PC-9 (cell line): ENCODE measurements at regions not wholly inside any gene's neighbourhood (a gene's known extent, or its start where the extent isn't known, plus 50 kb on each side); places are given as distances from the start of the nearest gene placed in this dataset.

Experiments used
- BruUV-seq: library from RNA; stranded (reverse); fragments of 400-500 nt; replicated peaks from 2 replicates; lab custom pipeline; 2021; lab: Mats Ljungman, UMichigan
- CTCF ChIA-PET: fragments of 300-600 bp; sonication (Branson Sonifier 250); formaldehyde crosslinking; loops from one replicate; lab custom pipeline; 2022; ENCODE audit warnings: antibody characterized with exemption; lab: Charles Lee
- POLR2A ChIA-PET: fragments of 300-600 bp; sonication (Branson Sonifier 250); formaldehyde crosslinking; loops from one replicate; lab custom pipeline; 2022; ENCODE audit warnings: antibody characterized with exemption; ENCODE audit not compliant: unreplicated experiment; lab: Charles Lee
- DNase-seq, 2 experiments: peaks; one replicate each; pipeline versions ENCODE4 v3.0.0 to v3.0.0-alpha.2; 2015 to 2022; ENCODE audit warnings: mixed read lengths in 1 of 2
- H2AFZ ChIP-seq: fragments of 200-600 bp; sonication (generic); 2 replicates; pipeline ENCODE4 v1.8.1; 2017; ENCODE audit warnings: antibody characterized with exemption
- H3F3A ChIP-seq: fragments of 200-600 bp; sonication (generic); 2 replicates; pipeline ENCODE4 v1.8.1; 2017; ENCODE audit warnings: antibody characterized with exemption, mild to moderate bottlenecking, low read depth; ENCODE audit not compliant: insufficient read depth
- H3K27ac ChIP-seq: fragments of 200-600 bp; sonication (generic); 2 replicates; pipeline ENCODE4 v1.6.1; 2016; ENCODE audit warnings: mixed run types
- H3K27me3 ChIP-seq: fragments of 200-600 bp; sonication (generic); 2 replicates; pipeline ENCODE4 v1.6.1; 2016; ENCODE audit warnings: low read depth, mixed run types; ENCODE audit not compliant: insufficient read depth
- H3K36me3 ChIP-seq: fragments of 200-600 bp; sonication (generic); 2 replicates; pipeline ENCODE4 v1.6.1; 2016; ENCODE audit warnings: low read depth, mixed run types
- H3K4me1 ChIP-seq: fragments of 200-600 bp; sonication (generic); replicated peaks from 2 replicates; pipeline ENCODE4 v1.6.1; 2016; ENCODE audit warnings: mixed run types; ENCODE audit not compliant: insufficient read depth
- H3K4me2 ChIP-seq: fragments of 200-600 bp; sonication (generic); 2 replicates; pipeline ENCODE4 v1.6.1; 2017; ENCODE audit warnings: mixed run types
- H3K4me3 ChIP-seq: fragments of 200-600 bp; sonication (generic); 2 replicates; pipeline ENCODE4 v1.6.1; 2016; ENCODE audit warnings: mixed run types
- H3K79me2 ChIP-seq: fragments of 200-600 bp; sonication (generic); 2 replicates; pipeline ENCODE4 v1.6.1; 2017; ENCODE audit warnings: low read depth, mixed run types
- H3K9me2 ChIP-seq: fragments of 200-600 bp; sonication (generic); 2 replicates; pipeline ENCODE4 v1.8.1; 2017; ENCODE audit warnings: mild to moderate bottlenecking; ENCODE audit not compliant: insufficient read depth
- H3K9me3 ChIP-seq: fragments of 200-600 bp; sonication (generic); 2 replicates; pipeline ENCODE4 v1.8.1; 2016; ENCODE audit warnings: low read depth; ENCODE audit not compliant: insufficient read depth
- H4K20me1 ChIP-seq: fragments of 200-600 bp; sonication (generic); 2 replicates; pipeline ENCODE4 v1.8.1; 2017; ENCODE audit not compliant: insufficient read depth
- EZH2 ChIP-seq: fragments of 200-600 bp; sonication (generic); IDR thresholded peaks from 2 replicates; pipeline ENCODE4 v1.8.0; 2017; ENCODE audit warnings: antibody characterized with exemption, low read depth
- intact Hi-C: fragments of 100-400 bp; cut with micrococcal nuclease; formaldehyde crosslinking; loops from one replicate; pipeline ENCODE4 v1.10.0; 2022; ENCODE audit not compliant: unreplicated experiment
- TF ChIP-seq, protein P1 (sequence below): fragments of 200-600 bp; sonication (generic); conservative IDR thresholded peaks from 2 replicates; pipeline ENCODE4 v1.6.1; 2017; ENCODE audit warnings: mixed run types, antibody characterized with exemption, mild to moderate bottlenecking, moderate library complexity

DNA sequence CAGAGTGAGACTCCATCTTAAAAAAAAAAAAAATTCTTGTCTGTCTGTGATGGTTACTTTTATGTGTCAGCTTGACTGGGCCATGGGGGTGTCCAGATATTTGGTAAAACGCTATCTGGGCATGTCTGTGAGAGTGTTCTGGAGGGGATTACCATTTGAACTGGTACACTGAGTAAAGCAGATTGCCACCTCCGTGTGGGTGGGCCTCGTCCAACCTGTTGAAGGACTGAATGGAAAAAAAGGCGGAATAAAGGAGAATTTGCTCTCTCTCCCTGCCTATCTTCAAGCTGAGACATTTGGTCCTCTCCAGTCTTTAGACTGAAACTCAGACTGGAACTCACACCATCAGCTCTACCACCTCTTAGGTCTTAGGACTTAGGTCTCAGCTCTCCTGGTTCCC, 82.8 kb downstream of the MIS18A start:
- Histone ChIP-seq H3K4me3 (no peak overlapping the region), H4K20me1 (no peaks in the 10 kb centered on the region), H3K27me3 (peaks cover 53% of the 10 kb centered on the region), H3K36me3 (no peaks in the 10 kb centered on the region), H3K9me2 (no peaks in the 10 kb centered on the region), H3K79me2 (no peaks in the 10 kb centered on the region), H2AFZ (no peak overlapping the region), H3K27ac (no peak overlapping the region), H3K9me3 (no peaks in the 10 kb centered on the region), H3K4me1 (no peaks in the 10 kb centered on the region), H3K4me2 (no peak overlapping the region), H3F3A (no peaks in the 10 kb centered on the region)
- CTCF ChIA-PET, result no interaction called here
- no peak for DNase-seq
- intact Hi-C loops, result no loop called here
- POLR2A ChIA-PET, result no interaction called here
- TF ChIP-seq, protein P1, sequence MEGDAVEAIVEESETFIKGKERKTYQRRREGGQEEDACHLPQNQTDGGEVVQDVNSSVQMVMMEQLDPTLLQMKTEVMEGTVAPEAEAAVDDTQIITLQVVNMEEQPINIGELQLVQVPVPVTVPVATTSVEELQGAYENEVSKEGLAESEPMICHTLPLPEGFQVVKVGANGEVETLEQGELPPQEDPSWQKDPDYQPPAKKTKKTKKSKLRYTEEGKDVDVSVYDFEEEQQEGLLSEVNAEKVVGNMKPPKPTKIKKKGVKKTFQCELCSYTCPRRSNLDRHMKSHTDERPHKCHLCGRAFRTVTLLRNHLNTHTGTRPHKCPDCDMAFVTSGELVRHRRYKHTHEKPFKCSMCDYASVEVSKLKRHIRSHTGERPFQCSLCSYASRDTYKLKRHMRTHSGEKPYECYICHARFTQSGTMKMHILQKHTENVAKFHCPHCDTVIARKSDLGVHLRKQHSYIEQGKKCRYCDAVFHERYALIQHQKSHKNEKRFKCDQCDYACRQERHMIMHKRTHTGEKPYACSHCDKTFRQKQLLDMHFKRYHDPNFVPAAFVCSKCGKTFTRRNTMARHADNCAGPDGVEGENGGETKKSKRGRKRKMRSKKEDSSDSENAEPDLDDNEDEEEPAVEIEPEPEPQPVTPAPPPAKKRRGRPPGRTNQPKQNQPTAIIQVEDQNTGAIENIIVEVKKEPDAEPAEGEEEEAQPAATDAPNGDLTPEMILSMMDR, result no peak
- no peak for TF ChIP-seq EZH2
- no TSS peak for BruUV-seq

DNA sequence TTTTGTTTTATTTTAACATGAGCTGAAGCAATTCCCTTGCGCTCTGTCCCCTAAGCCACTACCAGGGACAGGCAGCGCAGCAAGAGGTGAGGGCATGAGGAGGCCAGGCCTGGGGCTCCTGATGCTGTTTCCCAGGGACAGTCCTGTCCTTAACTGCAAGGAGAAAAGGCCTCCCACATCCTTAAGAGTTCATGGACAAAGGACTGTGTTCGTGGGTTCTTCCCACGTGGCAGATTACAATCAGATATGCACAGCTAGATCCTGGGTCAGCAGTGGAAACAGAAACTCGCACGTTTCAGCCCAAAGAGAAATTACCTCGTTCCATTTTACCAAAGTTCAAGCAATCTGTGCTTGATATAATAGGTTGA, 85.8 kb downstream of the MIS18A start:
- H3K9me3 ChIP-seq, result no peaks in the 10 kb centered on the region
- BruUV-seq, result no TSS peak
- no peaks in the 10 kb centered on the region for H3K36me3 ChIP-seq
- no peak for DNase-seq
- H3K27ac ChIP-seq, result no peak overlapping the region
- intact Hi-C loops, result no loop called here
- ChIA-PET CTCF (no interaction called here), POLR2A (no interaction called here)
- H3K4me2 ChIP-seq, result no peak overlapping the region
- H3K4me1 ChIP-seq, result no peaks in the 10 kb centered on the region
- H3K79me2 ChIP-seq, result no peaks in the 10 kb centered on the region
- no peaks in the 10 kb centered on the region for H4K20me1 ChIP-seq
- H3F3A ChIP-seq, result no peaks in the 10 kb centered on the region
- H2AFZ ChIP-seq, result no peak overlapping the region
- no peaks in the 10 kb centered on the region for H3K9me2 ChIP-seq
- peaks cover 54% of the 10 kb centered on the region for H3K27me3 ChIP-seq
- no peak overlapping the region for H3K4me3 ChIP-seq
- TF ChIP-seq, protein P1, result no peak
- TF ChIP-seq EZH2, result no peak

DNA sequence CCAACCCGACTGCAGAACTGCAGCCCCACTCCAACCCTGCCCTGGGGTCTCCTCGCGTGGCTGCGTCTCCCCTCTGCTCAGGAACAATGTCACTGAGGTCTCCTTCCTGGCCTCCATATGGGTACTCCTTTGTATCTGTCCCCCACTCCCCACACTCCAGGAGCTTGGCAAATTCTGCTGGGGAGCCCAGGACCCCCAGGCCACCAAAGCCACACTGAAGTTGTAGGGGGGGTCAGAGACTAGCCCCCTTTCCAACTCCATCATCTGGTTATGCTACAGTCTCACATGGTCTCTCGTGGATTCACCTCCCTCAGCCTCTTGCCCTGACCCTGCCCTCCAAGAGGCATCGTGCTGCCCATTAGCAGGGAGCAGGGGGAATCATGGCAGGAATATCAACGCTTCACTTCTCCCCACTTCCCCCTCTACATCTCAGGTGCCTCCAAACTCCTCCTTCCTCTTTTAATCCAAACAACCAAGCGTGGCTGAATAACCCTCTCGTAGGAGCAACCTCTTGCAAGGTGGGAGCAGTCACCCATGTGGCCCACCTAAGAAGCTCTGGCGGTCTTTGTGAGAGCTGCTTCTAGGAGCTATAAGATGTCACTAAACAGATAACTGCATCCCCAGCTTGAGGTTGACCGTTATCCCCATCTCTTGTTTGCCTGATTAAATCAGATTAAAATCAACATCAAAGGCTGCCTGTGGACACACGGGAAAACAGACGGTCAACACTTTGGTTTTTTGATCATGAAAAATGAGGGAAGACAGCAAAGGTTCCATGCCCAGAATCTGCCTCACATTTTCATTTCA, 86.4 kb downstream of the MIS18A start:
- ChIA-PET CTCF (no interaction called here), POLR2A (no interaction called here)
- Histone ChIP-seq H4K20me1 (no peaks in the 10 kb centered on the region), H3K4me2 (no peak overlapping the region), H3F3A (no peaks in the 10 kb centered on the region), H3K79me2 (no peaks in the 10 kb centered on the region), H3K9me2 (no peaks in the 10 kb centered on the region), H3K27ac (no peak overlapping the region), H3K36me3 (no peaks in the 10 kb centered on the region), H3K27me3 (peaks cover 51% of the 10 kb centered on the region), H3K4me3 (no peak overlapping the region), H3K4me1 (no peaks in the 10 kb centered on the region), H3K9me3 (no peaks in the 10 kb centered on the region), H2AFZ (no peak overlapping the region)
- intact Hi-C loops, result no loop called here
- no TSS peak for BruUV-seq
- TF ChIP-seq, protein P1, result no peak
- TF ChIP-seq EZH2, result no peak
- no peak for DNase-seq
